ENCODE measurements at regions not wholly inside any gene's neighbourhood (a gene's known extent, or its start where the extent isn't known, plus 50 kb on each side); places are given as distances from the start of the nearest gene placed in this dataset.

DNA sequence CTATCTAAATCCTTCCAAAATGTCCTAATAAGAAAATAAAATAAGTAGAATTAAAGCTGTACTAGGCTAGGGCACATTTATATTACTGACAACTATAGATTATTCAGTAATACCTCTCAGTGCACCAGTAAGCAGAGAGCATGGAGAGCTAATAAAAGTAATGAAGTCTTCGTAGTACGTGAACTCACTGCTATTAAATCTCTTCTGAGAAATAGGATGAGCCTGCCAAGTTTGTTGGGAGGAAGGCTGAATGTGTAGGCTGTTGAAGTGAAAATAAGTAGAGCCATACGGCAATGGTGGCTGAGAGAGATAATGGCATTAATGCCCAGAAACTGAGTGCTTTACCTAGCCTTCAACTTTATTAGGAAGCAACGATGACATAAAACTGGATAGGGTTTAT is 73.9 kb upstream of the NR5A2 start:
- no peak for TF ChIP-seq CTCF (IDR thresholded peaks at IDR 0.05)
- TF ChIP-seq, protein P1, sequence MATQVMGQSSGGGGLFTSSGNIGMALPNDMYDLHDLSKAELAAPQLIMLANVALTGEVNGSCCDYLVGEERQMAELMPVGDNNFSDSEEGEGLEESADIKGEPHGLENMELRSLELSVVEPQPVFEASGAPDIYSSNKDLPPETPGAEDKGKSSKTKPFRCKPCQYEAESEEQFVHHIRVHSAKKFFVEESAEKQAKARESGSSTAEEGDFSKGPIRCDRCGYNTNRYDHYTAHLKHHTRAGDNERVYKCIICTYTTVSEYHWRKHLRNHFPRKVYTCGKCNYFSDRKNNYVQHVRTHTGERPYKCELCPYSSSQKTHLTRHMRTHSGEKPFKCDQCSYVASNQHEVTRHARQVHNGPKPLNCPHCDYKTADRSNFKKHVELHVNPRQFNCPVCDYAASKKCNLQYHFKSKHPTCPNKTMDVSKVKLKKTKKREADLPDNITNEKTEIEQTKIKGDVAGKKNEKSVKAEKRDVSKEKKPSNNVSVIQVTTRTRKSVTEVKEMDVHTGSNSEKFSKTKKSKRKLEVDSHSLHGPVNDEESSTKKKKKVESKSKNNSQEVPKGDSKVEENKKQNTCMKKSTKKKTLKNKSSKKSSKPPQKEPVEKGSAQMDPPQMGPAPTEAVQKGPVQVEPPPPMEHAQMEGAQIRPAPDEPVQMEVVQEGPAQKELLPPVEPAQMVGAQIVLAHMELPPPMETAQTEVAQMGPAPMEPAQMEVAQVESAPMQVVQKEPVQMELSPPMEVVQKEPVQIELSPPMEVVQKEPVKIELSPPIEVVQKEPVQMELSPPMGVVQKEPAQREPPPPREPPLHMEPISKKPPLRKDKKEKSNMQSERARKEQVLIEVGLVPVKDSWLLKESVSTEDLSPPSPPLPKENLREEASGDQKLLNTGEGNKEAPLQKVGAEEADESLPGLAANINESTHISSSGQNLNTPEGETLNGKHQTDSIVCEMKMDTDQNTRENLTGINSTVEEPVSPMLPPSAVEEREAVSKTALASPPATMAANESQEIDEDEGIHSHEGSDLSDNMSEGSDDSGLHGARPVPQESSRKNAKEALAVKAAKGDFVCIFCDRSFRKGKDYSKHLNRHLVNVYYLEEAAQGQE (IDR thresholded peaks at IDR 0.05; ENCODE audit: insufficient read depth in 1 of 2, low read depth in 2 of 2, low read length in 1 of 2): no peak
